ENCODE measurements at regions not wholly inside any gene's neighbourhood (a gene's known extent, or its start where the extent isn't known, plus 50 kb on each side); places are given as distances from the start of the nearest gene placed in this dataset.

- H3K27ac Mint-ChIP-seq = no peak overlapping the region
- H3K4me3 Mint-ChIP-seq = no peak overlapping the region
- Histone ChIP-seq H3K36me3 (ENCODE audit: control insufficient read depth, insufficient read depth, low read length) (no peaks in the 10 kb centered on the region), H3K9ac (ENCODE audit: extremely low read depth, low read length, poor library complexity, severe bottlenecking) (no peak overlapping the region), H3K27ac (ENCODE audit: low read depth, low read length) (no peak overlapping the region), H3K4me1 (ENCODE audit: control insufficient read depth, insufficient read depth, low read length) (no peaks in the 10 kb centered on the region), H3K9me3 (ENCODE audit: control insufficient read depth, low read length) (no peaks in the 10 kb centered on the region), H3K4me3 (ENCODE audit: low read length) (no peak overlapping the region), H3K27me3 (ENCODE audit: control insufficient read depth, insufficient read depth, low read length, poor library complexity, severe bottlenecking) (no peaks in the 10 kb centered on the region)
- H3K27me3 Mint-ChIP-seq (ENCODE audit: insufficient read depth) = no peaks in the 10 kb centered on the region
- TF ChIP-seq CTCF (conservative IDR thresholded peaks at IDR 0.05) = no peak
- no peak for DNase-seq
- H3K9me3 Mint-ChIP-seq = no peaks in the 10 kb centered on the region
- H3K4me1 Mint-ChIP-seq = no peaks in the 10 kb centered on the region
- H3K36me3 Mint-ChIP-seq (ENCODE audit: low read depth) = no peaks in the 10 kb centered on the region
- 97 to 100% methylated on average over 3 of the region's 3 CpGs for WGBS, 2 experiments (ENCODE audit: insufficient coverage in 1 of 2, insufficient read length in 1 of 2)
Observed at GRCh38 chr7:41788556-41788955, 85.7 kb upstream of the INHBA start.

GRCh38 chr7:41787651-41788350 lies 84.9 kb upstream of the INHBA start:
- H3K4me3 Mint-ChIP-seq = no peak overlapping the region
- H3K9me3 Mint-ChIP-seq = no peaks in the 10 kb centered on the region
- WGBS, 2 experiments (ENCODE audit: insufficient coverage in 1 of 2, insufficient read length in 1 of 2) = 77 to 100% methylated on average over 1 of the region's 2 CpGs
- H3K27me3 ChIP-seq (ENCODE audit: control insufficient read depth, insufficient read depth, low read length, poor library complexity, severe bottlenecking) = no peaks in the 10 kb centered on the region
- H3K4me3 ChIP-seq (ENCODE audit: low read length) = no peak overlapping the region
- H3K36me3 Mint-ChIP-seq (ENCODE audit: low read depth) = no peaks in the 10 kb centered on the region
- no peak overlapping the region for H3K27ac Mint-ChIP-seq
- no peaks in the 10 kb centered on the region for H3K4me1 ChIP-seq (ENCODE audit: control insufficient read depth, insufficient read depth, low read length)
- no peak for TF ChIP-seq CTCF (conservative IDR thresholded peaks at IDR 0.05)
- H3K27ac ChIP-seq (ENCODE audit: low read depth, low read length) = no peak overlapping the region
- no peaks in the 10 kb centered on the region for H3K36me3 ChIP-seq (ENCODE audit: control insufficient read depth, insufficient read depth, low read length)
- H3K9me3 ChIP-seq (ENCODE audit: control insufficient read depth, low read length) = no peaks in the 10 kb centered on the region
- no peak for DNase-seq
- no peaks in the 10 kb centered on the region for H3K27me3 Mint-ChIP-seq (ENCODE audit: insufficient read depth)
- H3K9ac ChIP-seq (ENCODE audit: extremely low read depth, low read length, poor library complexity, severe bottlenecking) = no peak overlapping the region
- no peaks in the 10 kb centered on the region for H3K4me1 Mint-ChIP-seq

- Mint-ChIP-seq H3K9me3 (no peaks in the 10 kb centered on the region), H3K4me3 (no peak overlapping the region), H3K27ac (no peak overlapping the region), H3K36me3 (ENCODE audit: low read depth) (no peaks in the 10 kb centered on the region), H3K27me3 (ENCODE audit: insufficient read depth) (no peaks in the 10 kb centered on the region), H3K4me1 (no peaks in the 10 kb centered on the region)
- Histone ChIP-seq H3K4me1 (ENCODE audit: control insufficient read depth, insufficient read depth, low read length) (no peaks in the 10 kb centered on the region), H3K9ac (ENCODE audit: extremely low read depth, low read length, poor library complexity, severe bottlenecking) (no peak overlapping the region), H3K36me3 (ENCODE audit: control insufficient read depth, insufficient read depth, low read length) (no peaks in the 10 kb centered on the region), H3K27me3 (ENCODE audit: control insufficient read depth, insufficient read depth, low read length, poor library complexity, severe bottlenecking) (no peaks in the 10 kb centered on the region), H3K9me3 (ENCODE audit: control insufficient read depth, low read length) (no peaks in the 10 kb centered on the region), H3K27ac (ENCODE audit: low read depth, low read length) (no peak overlapping the region), H3K4me3 (ENCODE audit: low read length) (no peak overlapping the region)
- no peak for TF ChIP-seq CTCF (conservative IDR thresholded peaks at IDR 0.05)
- DNase-seq = no peak
- WGBS, 2 experiments (ENCODE audit: insufficient coverage in 1 of 2, insufficient read length in 1 of 2) = 94 to 98% methylated on average over 5 of the region's 5 CpGs
Observed at GRCh38 chr7:41786944-41787343, 84.1 kb upstream of the INHBA start.

Data from endodermal cell (in vitro differentiated cells).